ENCODE measurements at regions not wholly inside any gene's neighbourhood (a gene's known extent, or its start where the extent isn't known, plus 50 kb on each side); places are given as distances from the start of the nearest gene placed in this dataset.
A peak's percentile ranks its signal among the peaks of the same experiment; 100 is the strongest.

- H4K20me1 ChIP-seq, result no peaks in the 10 kb centered on the region
- peaks cover 17% of the 10 kb centered on the region for H3K4me1 ChIP-seq
- H3K36me3 ChIP-seq, result no peaks in the 10 kb centered on the region
- no peak for TF ChIP-seq Cebpa-rat (IDR thresholded peaks at IDR 0.05)
- no peak overlapping the region for H3K9ac ChIP-seq
- no peak overlapping the region for H3K27ac ChIP-seq
- H3K4me2 ChIP-seq, result 0 out of 2 replicates have a peak overlapping the region, but pooled peaks have one; percentile 27
- H3K4me3 ChIP-seq, result no peak overlapping the region
- no peaks in the 10 kb centered on the region for H3K9me3 ChIP-seq
- H3K27me3 ChIP-seq, result no peaks in the 10 kb centered on the region
These were observed 202.9 kb downstream of the SLC4A3 start for GRCh38 chr2:219830353-219830738.

DNA sequence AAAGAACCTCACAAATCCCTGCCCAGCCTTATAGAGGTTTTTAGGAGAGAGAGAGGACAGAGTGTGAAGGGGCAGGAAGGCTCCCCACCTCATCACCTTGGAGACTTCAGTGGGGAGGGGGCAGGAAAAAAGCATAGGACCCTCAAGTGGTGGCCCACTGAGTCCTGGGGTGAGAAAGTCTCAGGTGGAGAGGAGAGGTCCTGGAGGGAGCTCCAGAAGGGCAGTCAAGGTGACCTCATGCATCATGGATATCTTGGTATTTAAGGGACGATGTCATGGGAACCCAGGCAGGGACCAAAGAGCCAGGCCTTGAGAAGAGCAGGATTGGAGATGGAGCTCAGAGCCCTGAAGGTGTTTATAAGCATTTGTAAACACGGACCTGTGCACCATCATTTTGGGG, 204.5 kb downstream of the SLC4A3 start:
- TF ChIP-seq Cebpa-rat (IDR thresholded peaks at IDR 0.05), result no peak
- H4K20me1 ChIP-seq, result no peaks in the 10 kb centered on the region
- H3K9me3 ChIP-seq, result no peaks in the 10 kb centered on the region
- no peaks in the 10 kb centered on the region for H3K36me3 ChIP-seq
- no peak overlapping the region for H3K9ac ChIP-seq
- H3K4me2 ChIP-seq, result no peak overlapping the region
- H3K27ac ChIP-seq, result no peak overlapping the region
- H3K27me3 ChIP-seq, result no peaks in the 10 kb centered on the region
- H3K4me3 ChIP-seq, result no peak overlapping the region
- peaks cover 17% of the 10 kb centered on the region for H3K4me1 ChIP-seq

DNA sequence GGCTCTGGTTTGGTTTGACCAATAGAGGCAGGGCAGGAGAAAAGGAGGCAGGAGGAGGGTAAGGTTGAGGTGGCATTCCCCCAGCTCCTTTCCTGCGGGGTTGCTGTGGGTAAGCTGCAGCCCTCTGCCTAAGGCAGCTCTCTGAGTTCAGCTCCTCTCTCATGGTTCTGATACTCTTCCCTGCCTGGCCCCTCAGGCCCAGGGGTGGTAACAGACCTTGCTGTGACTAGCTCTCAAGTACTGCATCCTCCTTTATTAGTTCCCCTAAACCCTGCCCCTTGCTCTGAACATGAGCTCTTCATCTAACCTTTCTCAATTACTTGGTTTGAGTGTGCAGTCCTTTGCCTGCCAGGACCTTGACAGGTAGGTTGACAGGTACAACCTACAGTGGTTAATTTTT, 205.5 kb downstream of the SLC4A3 start:
- peaks cover 17% of the 10 kb centered on the region for H3K4me1 ChIP-seq
- H3K36me3 ChIP-seq, result no peaks in the 10 kb centered on the region
- TF ChIP-seq Cebpa-rat (IDR thresholded peaks at IDR 0.05), result no peak
- H3K27me3 ChIP-seq, result no peaks in the 10 kb centered on the region
- no peak overlapping the region for H3K9ac ChIP-seq
- H3K4me2 ChIP-seq, result no peak overlapping the region
- no peak overlapping the region for H3K4me3 ChIP-seq
- no peaks in the 10 kb centered on the region for H3K9me3 ChIP-seq
- no peak overlapping the region for H3K27ac ChIP-seq
- no peaks in the 10 kb centered on the region for H4K20me1 ChIP-seq

GRCh38 chr2:219835493-219835892, 208.1 kb downstream of the SLC4A3 start:
- H3K4me3 ChIP-seq, result no peak overlapping the region
- H3K9ac ChIP-seq, result no peak overlapping the region
- no peak for TF ChIP-seq Cebpa-rat (IDR thresholded peaks at IDR 0.05)
- peaks cover 16% of the 10 kb centered on the region for H3K4me1 ChIP-seq
- no peaks in the 10 kb centered on the region for H3K36me3 ChIP-seq
- H3K27ac ChIP-seq, result no peak overlapping the region
- no peak overlapping the region for H3K4me2 ChIP-seq
- no peaks in the 10 kb centered on the region for H3K9me3 ChIP-seq
- no peaks in the 10 kb centered on the region for H3K27me3 ChIP-seq
- H4K20me1 ChIP-seq, result no peaks in the 10 kb centered on the region

DNA sequence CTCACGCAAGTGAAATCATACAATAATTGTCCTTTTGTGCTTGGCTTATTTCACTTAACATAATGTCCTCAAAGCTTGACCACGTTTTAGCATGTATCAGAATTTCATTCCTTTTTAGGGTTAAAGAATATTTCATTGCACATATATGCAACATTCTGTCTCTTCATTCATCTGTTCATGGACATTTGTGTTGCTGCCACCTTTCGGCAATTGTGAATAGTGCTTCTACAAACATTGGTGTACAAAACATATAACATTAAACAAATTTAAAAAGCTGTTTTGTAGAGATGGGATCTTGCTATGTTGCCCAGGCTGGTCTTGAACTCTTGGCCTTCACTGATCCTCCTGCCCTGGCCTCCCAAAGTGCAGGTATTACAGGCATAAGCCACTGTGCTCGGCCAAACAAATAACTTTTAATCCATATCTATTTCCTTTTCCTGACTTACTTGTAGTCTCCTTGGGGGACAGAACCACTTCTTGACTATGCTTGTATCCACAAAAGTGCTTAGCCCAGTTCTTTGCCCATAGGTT, 209.3 kb downstream of the SLC4A3 start:
- no peaks in the 10 kb centered on the region for H3K9me3 ChIP-seq
- TF ChIP-seq Cebpa-rat (IDR thresholded peaks at IDR 0.05), result no peak
- peaks cover 6% of the 10 kb centered on the region; the same call in 1 of the 2 replicates for H3K4me1 ChIP-seq
- H3K27ac ChIP-seq, result no peak overlapping the region
- H4K20me1 ChIP-seq, result no peaks in the 10 kb centered on the region
- H3K9ac ChIP-seq, result no peak overlapping the region
- H3K4me2 ChIP-seq, result no peak overlapping the region
- H3K4me3 ChIP-seq, result no peak overlapping the region
- no peaks in the 10 kb centered on the region for H3K36me3 ChIP-seq
- H3K27me3 ChIP-seq, result no peaks in the 10 kb centered on the region

GRCh38 chr2:219844401-219845091, 217.1 kb downstream of the SLC4A3 start:
- Histone ChIP-seq H3K36me3 (no peaks in the 10 kb centered on the region), H3K4me1 (peaks cover 5% of the 10 kb centered on the region; the same call in 1 of the 2 replicates), H3K4me2 (no peak overlapping the region), H3K27ac (no peak overlapping the region), H3K9me3 (no peaks in the 10 kb centered on the region), H3K9ac (no peak overlapping the region), H4K20me1 (no peaks in the 10 kb centered on the region), H3K27me3 (no peaks in the 10 kb centered on the region), H3K4me3 (no peak overlapping the region)
- no peak for TF ChIP-seq Cebpa-rat (IDR thresholded peaks at IDR 0.05)

DNA sequence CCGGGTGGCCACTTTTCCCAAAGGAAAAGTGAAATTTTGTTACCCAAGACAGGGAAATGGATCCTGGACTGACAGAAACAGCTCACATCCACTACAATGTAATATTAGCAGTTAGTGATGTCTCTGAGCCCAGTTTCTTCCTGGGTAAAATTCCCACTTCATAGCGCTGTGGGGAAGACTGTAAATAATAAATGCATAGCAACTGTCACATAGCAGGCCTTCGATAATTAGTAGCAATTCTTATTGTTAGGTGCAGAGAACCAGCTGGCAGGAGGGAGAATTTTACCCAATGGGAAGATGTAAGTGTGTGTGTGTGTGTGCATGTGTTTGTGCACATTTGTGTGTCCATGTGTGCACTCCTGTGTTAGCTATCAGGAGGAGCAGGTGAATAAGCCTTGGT, 221.5 kb downstream of the SLC4A3 start:
- Histone ChIP-seq H3K4me1 (peaks cover 5% of the 10 kb centered on the region; the same call in 1 of the 2 replicates), H3K9me3 (no peaks in the 10 kb centered on the region), H3K27me3 (no peaks in the 10 kb centered on the region), H3K9ac (no peak overlapping the region), H3K4me2 (no peak overlapping the region), H3K36me3 (no peaks in the 10 kb centered on the region), H4K20me1 (no peaks in the 10 kb centered on the region), H3K4me3 (no peak overlapping the region), H3K27ac (no peak overlapping the region)
- TF ChIP-seq Cebpa-rat (IDR thresholded peaks at IDR 0.05), result no peak

GRCh38 chr2:219851169-219851568, 223.7 kb downstream of the SLC4A3 start:
- H3K4me2 ChIP-seq, result no peak overlapping the region
- no peaks in the 10 kb centered on the region for H3K27me3 ChIP-seq
- TF ChIP-seq Cebpa-rat (IDR thresholded peaks at IDR 0.05), result no peak
- H3K4me3 ChIP-seq, result no peak overlapping the region
- H3K9ac ChIP-seq, result no peak overlapping the region
- H3K27ac ChIP-seq, result no peak overlapping the region
- H4K20me1 ChIP-seq, result no peaks in the 10 kb centered on the region
- no peaks in the 10 kb centered on the region for H3K36me3 ChIP-seq
- H3K9me3 ChIP-seq, result no peaks in the 10 kb centered on the region
- no peaks in the 10 kb centered on the region for H3K4me1 ChIP-seq

- no peak for TF ChIP-seq Cebpa-rat (IDR thresholded peaks at IDR 0.05)
- Histone ChIP-seq H3K4me3 (no peak overlapping the region), H3K9me3 (no peaks in the 10 kb centered on the region), H3K4me2 (no peak overlapping the region), H4K20me1 (no peaks in the 10 kb centered on the region), H3K36me3 (no peaks in the 10 kb centered on the region), H3K27me3 (no peaks in the 10 kb centered on the region), H3K9ac (no peak overlapping the region), H3K27ac (no peak overlapping the region), H3K4me1 (no peaks in the 10 kb centered on the region)
These were observed 224.5 kb downstream of the SLC4A3 start for GRCh38 chr2:219851801-219852481.

DNA sequence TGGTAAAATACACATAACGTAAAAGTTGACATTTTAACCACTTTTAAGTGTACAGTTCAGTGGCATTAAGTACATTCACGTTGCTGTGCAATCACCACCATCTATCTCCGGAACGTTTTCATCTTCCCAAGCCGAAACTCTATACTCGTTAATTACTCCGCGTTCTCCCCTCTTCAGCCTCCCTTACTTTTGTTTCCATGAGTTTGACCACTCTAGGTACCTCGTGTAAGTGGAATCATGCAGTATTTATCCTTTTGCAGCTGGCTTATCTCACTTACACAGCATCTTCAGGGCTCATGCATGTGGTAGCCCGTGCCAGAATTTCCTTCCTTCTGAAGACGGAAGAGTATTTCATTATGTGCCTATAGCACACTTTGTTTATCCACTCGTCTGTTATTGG, 225.2 kb downstream of the SLC4A3 start:
- Histone ChIP-seq H3K4me3 (no peak overlapping the region), H3K27ac (no peak overlapping the region), H4K20me1 (no peaks in the 10 kb centered on the region), H3K9ac (no peak overlapping the region), H3K27me3 (no peaks in the 10 kb centered on the region), H3K4me2 (no peak overlapping the region), H3K36me3 (no peaks in the 10 kb centered on the region), H3K4me1 (no peaks in the 10 kb centered on the region), H3K9me3 (no peaks in the 10 kb centered on the region)
- no peak for TF ChIP-seq Cebpa-rat (IDR thresholded peaks at IDR 0.05)
